KMS-11 (cell line): ENCODE measurements at regions not wholly inside any gene's neighbourhood (a gene's known extent, or its start where the extent isn't known, plus 50 kb on each side); places are given as distances from the start of the nearest gene placed in this dataset.
A peak's percentile ranks its signal among the peaks of the same experiment; 100 is the strongest.

Source experiments
- H2AFZ ChIP-seq: fragments of 200-600 bp; sonication (generic); 2 replicates; pipeline ENCODE4 v1.6.1; 2016; ENCODE audit warnings: antibody characterized with exemption, mixed run types, low read depth
- H3K27ac ChIP-seq: fragments of 200-600 bp; sonication (generic); 2 replicates; pipeline ENCODE4 v1.6.1; 2016; ENCODE audit warnings: mild to moderate bottlenecking, mixed run types
- H3K27me3 ChIP-seq: fragments of 200-600 bp; sonication (generic); 2 replicates; pipeline ENCODE4 v1.6.1; 2017; ENCODE audit warnings: mild to moderate bottlenecking, low read depth, mixed run types, moderate library complexity; ENCODE audit not compliant: insufficient read depth
- H3K36me3 ChIP-seq: fragments of 200-600 bp; sonication (generic); 2 replicates; pipeline ENCODE4 v1.6.1; 2017; ENCODE audit warnings: mild to moderate bottlenecking, mixed run types; ENCODE audit not compliant: insufficient read depth
- H3K4me1 ChIP-seq: fragments of 200-600 bp; sonication (generic); 2 replicates; pipeline ENCODE4 v1.6.1; 2016; ENCODE audit warnings: mild to moderate bottlenecking, low read depth, mixed run types; ENCODE audit not compliant: poor library complexity, severe bottlenecking
- H3K4me2 ChIP-seq: fragments of 200-600 bp; sonication (generic); 2 replicates; pipeline ENCODE4 v1.7.0; 2016; ENCODE audit warnings: mild to moderate bottlenecking, mixed run types
- H3K4me3 ChIP-seq: fragments of 200-600 bp; sonication (generic); IDR thresholded peaks from 2 replicates; pipeline ENCODE4 v1.6.1; 2017; ENCODE audit warnings: low read depth, low read length, mixed read lengths; ENCODE audit not compliant: insufficient read depth
- H3K79me2 ChIP-seq: fragments of 200-600 bp; sonication (generic); 2 replicates; pipeline ENCODE4 v1.6.1; 2016; ENCODE audit warnings: low read depth, mixed run types; ENCODE audit not compliant: insufficient read depth
- H3K9ac ChIP-seq: fragments of 200-600 bp; sonication (generic); 2 replicates; pipeline ENCODE4 v1.6.1; 2016; ENCODE audit warnings: mild to moderate bottlenecking, mixed run types
- H4K20me1 ChIP-seq: fragments of 200-600 bp; sonication (generic); 2 replicates; pipeline ENCODE4 v1.6.1; 2016; ENCODE audit warnings: mild to moderate bottlenecking, mixed run types; ENCODE audit not compliant: insufficient read depth
- CTCF ChIP-seq: fragments of 200-600 bp; sonication (generic); conservative IDR thresholded peaks from 2 replicates; pipeline ENCODE4 v1.6.1; 2017; ENCODE audit warnings: low read depth, mild to moderate bottlenecking, antibody characterized with exemption, low read length, moderate library complexity, mixed read lengths

DNA sequence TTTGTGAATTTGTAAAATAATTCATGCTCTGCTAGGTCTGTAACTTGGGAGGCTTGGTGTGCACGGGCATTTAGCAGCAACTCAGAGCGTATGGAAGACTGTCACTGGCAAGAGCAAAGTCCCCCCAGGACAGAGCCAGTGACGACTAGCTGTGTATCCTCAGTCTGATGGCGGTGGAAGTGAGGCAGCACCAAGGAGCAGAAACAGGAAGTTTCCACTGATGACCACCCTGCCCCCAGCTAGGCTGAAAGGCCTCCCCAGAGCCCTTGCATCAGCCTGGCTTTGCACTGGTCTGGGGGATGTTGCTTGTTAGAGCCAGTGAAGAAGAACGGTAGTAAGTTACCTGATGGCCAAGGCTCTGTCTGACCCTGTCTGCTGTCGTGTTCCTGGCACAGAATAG lies 66.8 kb upstream of the ABL1 start:
- Histone ChIP-seq H3K4me3 (no peak overlapping the region), H3K27me3 (no peaks in the 10 kb centered on the region), H2AFZ (no peak overlapping the region), H3K4me1 (peaks cover 11% of the 10 kb centered on the region), H3K79me2 (no peaks in the 10 kb centered on the region), H3K9ac (no peak overlapping the region), H3K4me2 (no peak overlapping the region), H3K27ac (no peak overlapping the region), H3K36me3 (no peaks in the 10 kb centered on the region), H4K20me1 (no peaks in the 10 kb centered on the region)
- TF ChIP-seq CTCF = no peak

GRCh38 chr9:130768891-130769403 lies 66.1 kb upstream of the ABL1 start:
- Histone ChIP-seq H3K27ac (no peak overlapping the region), H2AFZ (no peak overlapping the region), H3K36me3 (no peaks in the 10 kb centered on the region), H3K79me2 (no peaks in the 10 kb centered on the region), H3K4me3 (no peak overlapping the region), H4K20me1 (no peaks in the 10 kb centered on the region), H3K4me2 (no peak overlapping the region), H3K4me1 (peaks cover 11% of the 10 kb centered on the region), H3K9ac (no peak overlapping the region), H3K27me3 (no peaks in the 10 kb centered on the region)
- TF ChIP-seq CTCF = no peak

DNA sequence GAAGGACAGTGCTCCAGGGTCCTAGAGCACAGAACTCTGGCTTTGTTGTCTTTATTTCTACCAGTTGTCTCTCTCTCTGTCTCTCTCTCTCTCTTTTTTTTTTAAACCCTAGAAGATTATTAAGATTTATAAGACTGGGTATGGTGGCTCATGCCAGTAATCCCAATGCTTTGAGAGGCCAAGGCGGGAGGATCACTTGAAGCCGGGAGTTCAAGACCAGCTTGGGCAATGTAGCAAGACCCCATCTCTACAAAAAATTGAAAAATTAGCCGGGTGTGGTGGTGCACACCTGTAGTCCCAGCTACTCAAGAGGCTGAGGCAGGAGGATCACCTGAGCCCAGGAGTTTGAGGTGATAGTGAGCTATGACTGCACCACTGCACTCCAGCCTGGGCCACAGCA lies 65.0 kb upstream of the ABL1 start:
- Histone ChIP-seq H3K4me2 (no peak overlapping the region), H3K79me2 (no peaks in the 10 kb centered on the region), H3K9ac (no peak overlapping the region), H2AFZ (no peak overlapping the region), H3K27ac (no peak overlapping the region), H3K4me1 (peaks cover 8% of the 10 kb centered on the region), H4K20me1 (no peaks in the 10 kb centered on the region), H3K27me3 (no peaks in the 10 kb centered on the region), H3K4me3 (no peak overlapping the region), H3K36me3 (no peaks in the 10 kb centered on the region)
- no peak for TF ChIP-seq CTCF

- Histone ChIP-seq H3K27me3 (no peaks in the 10 kb centered on the region), H3K36me3 (no peaks in the 10 kb centered on the region), H3K4me2 (no peak overlapping the region), H3K4me3 (no peak overlapping the region), H3K4me1 (peaks cover under 1% of the 10 kb centered on the region), H3K27ac (no peak overlapping the region), H3K9ac (no peak overlapping the region), H2AFZ (no peak overlapping the region), H3K79me2 (no peaks in the 10 kb centered on the region), H4K20me1 (no peaks in the 10 kb centered on the region)
- TF ChIP-seq CTCF = peak; percentile 80
Observed at GRCh38 chr9:130770679-130771442, 64.2 kb upstream of the ABL1 start.
